OCI-LY7 (cell line): ENCODE measurements at regions not wholly inside any gene's neighbourhood (a gene's known extent, or its start where the extent isn't known, plus 50 kb on each side); places are given as distances from the start of the nearest gene placed in this dataset.

Experiments
- BruUV-seq: library from RNA; stranded (reverse); fragments of 400-500 nt; replicated peaks from 2 replicates; lab custom pipeline; 2021; lab: Mats Ljungman, UMichigan
- CTCF ChIA-PET: fragments of 300-600 bp; sonication (Branson Sonifier 250); formaldehyde crosslinking; loops from one replicate; lab custom pipeline; 2022; ENCODE audit warnings: antibody characterized with exemption; ENCODE audit not compliant: unreplicated experiment; lab: Charles Lee
- POLR2A ChIA-PET: fragments of 300-600 bp; sonication (Branson Sonifier 250); formaldehyde crosslinking; loops from one replicate; lab custom pipeline; 2022; ENCODE audit warnings: antibody characterized with exemption; lab: Charles Lee
- DNase-seq: peaks from one replicate; pipeline ENCODE4 v3.0.0-alpha.2; 2015; ENCODE audit warnings: low spot score
- H2AFZ ChIP-seq: fragments of 200-600 bp; sonication (generic), shearing (Covaris generic); 2 replicates; pipeline ENCODE4 v1.6.1; 2014; ENCODE audit warnings: mild to moderate bottlenecking, antibody characterized with exemption, low read length, moderate library complexity
- H3K27ac ChIP-seq: fragments of 200-600 bp; sonication (generic); 2 replicates; pipeline ENCODE4 v1.5.1; 2014; ENCODE audit warnings: mixed run types, low read depth, mild to moderate bottlenecking, moderate library complexity, low read length, inconsistent platforms; ENCODE audit not compliant: poor library complexity, severe bottlenecking
- H3K36me3 ChIP-seq: fragments of 200-600 bp; sonication (generic); 2 replicates; pipeline ENCODE4 v1.6.1; 2014; ENCODE audit warnings: mild to moderate bottlenecking, antibody characterized with exemption, low read length, moderate library complexity, mixed read lengths; ENCODE audit not compliant: insufficient read depth
- H3K4me1 ChIP-seq: fragments of 200-600 bp; sonication (generic); 2 replicates; pipeline ENCODE4 v1.5.1; 2014; ENCODE audit warnings: mild to moderate bottlenecking, low read length; ENCODE audit not compliant: insufficient read depth, poor library complexity, severe bottlenecking
- H3K4me2 ChIP-seq: fragments of 200-600 bp; sonication (generic); 2 replicates; pipeline ENCODE4 v1.6.1; 2014; ENCODE audit warnings: mild to moderate bottlenecking, low read length
- H3K4me3 ChIP-seq: fragments of 200-600 bp; sonication (generic); 2 replicates; pipeline ENCODE4 v1.5.1; 2014; ENCODE audit warnings: mild to moderate bottlenecking, low read depth, low read length; ENCODE audit not compliant: poor library complexity, severe bottlenecking
- H3K79me2 ChIP-seq: fragments of 200-600 bp; sonication (generic); 2 replicates; pipeline ENCODE4 v1.6.1; 2016; ENCODE audit warnings: low read depth, mild to moderate bottlenecking, low read length, moderate library complexity, mixed read lengths; ENCODE audit not compliant: insufficient read depth
- H3K9me2 ChIP-seq: fragments of 200-600 bp; sonication (generic); 2 replicates; pipeline ENCODE4 v1.6.1; 2016; ENCODE audit warnings: mild to moderate bottlenecking, low read length, mixed read lengths; ENCODE audit not compliant: insufficient read depth
- H3K9me3 ChIP-seq: fragments of 200-600 bp; sonication (generic); 2 replicates; pipeline ENCODE4 v1.6.1; 2014; ENCODE audit warnings: mild to moderate bottlenecking, mixed run types, low read length, mixed read lengths
- H4K20me1 ChIP-seq: fragments of 200-600 bp; sonication (generic); 2 replicates; pipeline ENCODE4 v1.6.1; 2014; ENCODE audit warnings: mild to moderate bottlenecking, antibody characterized with exemption, low read length, moderate library complexity, mixed read lengths; ENCODE audit not compliant: insufficient read depth
- EZH2phosphoT487 ChIP-seq: fragments of 200-600 bp; sonication (generic); IDR thresholded peaks from 2 replicates; pipeline ENCODE4 v1.6.1; 2018; ENCODE audit warnings: low read depth, borderline replicate concordance, mild to moderate bottlenecking, mixed run types, antibody characterized with exemption, low read length, moderate library complexity, mixed read lengths
- intact Hi-C: fragments of 100-400 bp; cut with micrococcal nuclease; formaldehyde crosslinking; loops from one replicate; pipeline ENCODE4 v1.10.0; 2022; ENCODE audit not compliant: unreplicated experiment
- TF ChIP-seq, protein P1 (sequence below): fragments of 200-600 bp; sonication (generic); conservative IDR thresholded peaks from 2 replicates; pipeline ENCODE4 v1.5.1; 2014; ENCODE audit warnings: mild to moderate bottlenecking, antibody characterized with exemption, low read length, moderate library complexity, mixed read lengths

DNA sequence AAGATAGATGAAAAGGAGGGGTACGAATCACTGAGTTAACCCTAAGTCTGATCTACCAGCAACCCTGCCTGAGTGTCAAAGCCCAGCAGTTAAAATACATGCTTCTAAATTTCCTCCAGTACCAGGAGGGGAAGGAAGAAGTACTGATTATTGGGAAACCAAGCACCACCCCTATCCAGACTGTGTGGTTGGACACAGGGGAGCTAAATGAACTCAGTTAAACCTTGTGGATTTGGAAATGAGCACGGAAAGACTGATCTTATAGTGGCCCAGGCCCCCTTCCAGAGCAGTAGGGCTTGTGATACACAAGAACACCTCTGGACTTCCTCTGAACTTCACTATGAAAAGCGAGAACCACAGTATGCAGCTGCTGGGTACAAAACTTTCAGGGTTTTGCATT lies 585.6 kb downstream of the MAFB start:
- POLR2A ChIA-PET, result no interaction called here
- CTCF ChIA-PET, result no interaction called here
- no peaks in the 10 kb centered on the region for H3K36me3 ChIP-seq
- intact Hi-C loops, result no loop called here
- no peak overlapping the region for H3K4me3 ChIP-seq
- no peaks in the 10 kb centered on the region for H3K9me2 ChIP-seq
- no TSS peak for BruUV-seq
- H2AFZ ChIP-seq, result no peak overlapping the region
- DNase-seq, result no peak
- H3K9me3 ChIP-seq, result no peaks in the 10 kb centered on the region
- H3K27ac ChIP-seq, result no peak overlapping the region
- H3K4me1 ChIP-seq, result no peaks in the 10 kb centered on the region
- no peaks in the 10 kb centered on the region for H3K79me2 ChIP-seq
- TF ChIP-seq, protein P1, sequence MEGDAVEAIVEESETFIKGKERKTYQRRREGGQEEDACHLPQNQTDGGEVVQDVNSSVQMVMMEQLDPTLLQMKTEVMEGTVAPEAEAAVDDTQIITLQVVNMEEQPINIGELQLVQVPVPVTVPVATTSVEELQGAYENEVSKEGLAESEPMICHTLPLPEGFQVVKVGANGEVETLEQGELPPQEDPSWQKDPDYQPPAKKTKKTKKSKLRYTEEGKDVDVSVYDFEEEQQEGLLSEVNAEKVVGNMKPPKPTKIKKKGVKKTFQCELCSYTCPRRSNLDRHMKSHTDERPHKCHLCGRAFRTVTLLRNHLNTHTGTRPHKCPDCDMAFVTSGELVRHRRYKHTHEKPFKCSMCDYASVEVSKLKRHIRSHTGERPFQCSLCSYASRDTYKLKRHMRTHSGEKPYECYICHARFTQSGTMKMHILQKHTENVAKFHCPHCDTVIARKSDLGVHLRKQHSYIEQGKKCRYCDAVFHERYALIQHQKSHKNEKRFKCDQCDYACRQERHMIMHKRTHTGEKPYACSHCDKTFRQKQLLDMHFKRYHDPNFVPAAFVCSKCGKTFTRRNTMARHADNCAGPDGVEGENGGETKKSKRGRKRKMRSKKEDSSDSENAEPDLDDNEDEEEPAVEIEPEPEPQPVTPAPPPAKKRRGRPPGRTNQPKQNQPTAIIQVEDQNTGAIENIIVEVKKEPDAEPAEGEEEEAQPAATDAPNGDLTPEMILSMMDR, result no peak
- no peak for TF ChIP-seq EZH2phosphoT487
- no peaks in the 10 kb centered on the region for H4K20me1 ChIP-seq
- H3K4me2 ChIP-seq, result no peak overlapping the region

DNA sequence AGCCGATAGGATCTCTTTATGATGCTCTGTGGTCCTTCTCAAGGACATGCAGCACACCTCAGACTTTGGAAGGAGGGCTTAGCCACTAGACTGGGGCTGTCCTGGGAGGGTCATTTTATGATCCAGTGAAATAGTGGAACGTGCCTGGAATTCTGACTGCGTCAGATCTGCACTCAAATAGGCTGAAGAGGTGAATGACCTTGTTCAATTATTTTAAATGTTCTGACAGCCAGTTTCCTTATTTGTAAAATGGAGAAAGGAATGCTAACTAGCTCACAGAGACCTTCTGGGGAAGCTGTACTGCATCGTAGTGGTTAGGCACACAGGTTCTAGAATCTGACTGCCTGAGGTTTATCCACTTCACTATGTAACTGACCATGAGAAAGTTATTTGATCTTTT lies 587.5 kb downstream of the MAFB start:
- Histone ChIP-seq H2AFZ (no peak overlapping the region), H3K4me1 (no peaks in the 10 kb centered on the region), H3K4me3 (no peak overlapping the region), H3K9me3 (no peaks in the 10 kb centered on the region), H3K9me2 (no peaks in the 10 kb centered on the region), H3K79me2 (no peaks in the 10 kb centered on the region), H3K27ac (no peak overlapping the region), H3K36me3 (no peaks in the 10 kb centered on the region), H4K20me1 (no peaks in the 10 kb centered on the region), H3K4me2 (no peak overlapping the region)
- TF ChIP-seq, protein P1, result no peak
- no peak for TF ChIP-seq EZH2phosphoT487
- BruUV-seq, result no TSS peak
- ChIA-PET POLR2A (no interaction called here), CTCF (no interaction called here)
- intact Hi-C loops, result no loop called here
- no peak for DNase-seq

DNA sequence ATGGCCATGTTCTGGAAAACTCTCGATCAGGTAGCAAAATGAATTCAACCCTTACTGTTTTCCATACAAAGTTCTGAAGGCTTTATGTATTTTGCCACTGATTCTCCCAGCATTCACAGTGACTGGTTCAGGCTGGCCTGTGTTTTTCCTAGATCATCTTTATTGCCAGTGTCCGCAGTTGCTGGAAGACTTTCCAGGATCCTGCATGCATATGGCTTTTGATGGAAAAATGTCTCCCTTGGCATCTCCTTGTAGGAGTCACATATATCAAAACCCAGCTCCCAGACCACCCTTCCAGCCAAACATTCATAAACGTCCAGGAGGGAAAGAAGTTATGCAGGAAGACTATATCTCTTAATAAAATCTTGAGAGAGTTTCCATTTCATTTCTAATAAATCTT lies 588.8 kb downstream of the MAFB start:
- TF ChIP-seq, protein P1, result no peak
- TF ChIP-seq EZH2phosphoT487, result no peak

More for the DNA sequence above, 588.8 kb downstream of the MAFB start:
- CTCF ChIA-PET, result no interaction called here
- H3K36me3 ChIP-seq, result no peaks in the 10 kb centered on the region
- no peaks in the 10 kb centered on the region for H3K9me2 ChIP-seq
- POLR2A ChIA-PET, result no interaction called here
- H3K27ac ChIP-seq, result no peak overlapping the region
- H2AFZ ChIP-seq, result no peak overlapping the region
- no TSS peak for BruUV-seq
- no peaks in the 10 kb centered on the region for H3K9me3 ChIP-seq
- no peak overlapping the region for H3K4me3 ChIP-seq
- no peak for DNase-seq
- H4K20me1 ChIP-seq, result no peaks in the 10 kb centered on the region
- H3K4me1 ChIP-seq, result no peaks in the 10 kb centered on the region
- no peaks in the 10 kb centered on the region for H3K79me2 ChIP-seq
- no peak overlapping the region for H3K4me2 ChIP-seq
- intact Hi-C loops, result no loop called here
